22Rv1 (cell line): ENCODE measurements at regions not wholly inside any gene's neighbourhood (a gene's known extent, or its start where the extent isn't known, plus 50 kb on each side); places are given as distances from the start of the nearest gene placed in this dataset.

Experiments
- H3K27ac ChIP-seq: fragments of 450-650 bp; 2 replicates; pipeline ENCODE4 v1.5.1; 2017
- CTCF ChIP-seq: fragments of 450-650 bp; IDR thresholded peaks from 2 replicates; pipeline ENCODE4 v1.5.1; 2017; ENCODE audit warnings: mild to moderate bottlenecking
- ZFX ChIP-seq: fragments of 450-650 bp; IDR thresholded peaks from 2 replicates; pipeline ENCODE4 v1.6.1; 2017; ENCODE audit warnings: antibody characterized with exemption, borderline replicate concordance

- H3K27ac ChIP-seq: no peak overlapping the region
- TF ChIP-seq ZFX: no peak
- no peak for TF ChIP-seq CTCF
Measured at GRCh38 chr6:97450087-97450486, 167.1 kb upstream of the MMS22L start.

GRCh38 chr6:97456070-97456469 is 173.1 kb upstream of the MMS22L start:
- no peak overlapping the region for H3K27ac ChIP-seq
- 0 out of 2 replicates have a peak, but pooled peaks have one; percentile 9 for TF ChIP-seq CTCF
- no peak for TF ChIP-seq ZFX

GRCh38 chr6:97459535-97459934 is 176.5 kb upstream of the MMS22L start:
- TF ChIP-seq ZFX: no peak
- H3K27ac ChIP-seq: no peak overlapping the region

GRCh38 chr6:97459986-97460385 is 177.0 kb upstream of the MMS22L start:
- H3K27ac ChIP-seq: no peak overlapping the region
- TF ChIP-seq CTCF (no peak), ZFX (no peak)

- H3K27ac ChIP-seq: no peak overlapping the region
Measured at GRCh38 chr6:97460394-97461080, 177.5 kb upstream of the MMS22L start.

GRCh38 chr6:97461218-97461617 is 178.2 kb upstream of the MMS22L start:
- no peak overlapping the region for H3K27ac ChIP-seq
- no peak for TF ChIP-seq CTCF
- no peak for TF ChIP-seq ZFX

More at GRCh38 chr6:97460394-97461080, 177.5 kb upstream of the MMS22L start:
- TF ChIP-seq CTCF (no peak), ZFX (no peak)

- no peak overlapping the region for H3K27ac ChIP-seq
- no peak for TF ChIP-seq ZFX
- no peak for TF ChIP-seq CTCF
Measured at GRCh38 chr6:97462031-97462430, 179.0 kb upstream of the MMS22L start.

- no peak for TF ChIP-seq CTCF
- TF ChIP-seq ZFX: no peak
Measured at GRCh38 chr6:97462938-97463598, 180.1 kb upstream of the MMS22L start.

More at GRCh38 chr6:97462938-97463598, 180.1 kb upstream of the MMS22L start:
- no peak overlapping the region for H3K27ac ChIP-seq
